ENCODE measurements at regions not wholly inside any gene's neighbourhood (a gene's known extent, or its start where the extent isn't known, plus 50 kb on each side); places are given as distances from the start of the nearest gene placed in this dataset.

DNA sequence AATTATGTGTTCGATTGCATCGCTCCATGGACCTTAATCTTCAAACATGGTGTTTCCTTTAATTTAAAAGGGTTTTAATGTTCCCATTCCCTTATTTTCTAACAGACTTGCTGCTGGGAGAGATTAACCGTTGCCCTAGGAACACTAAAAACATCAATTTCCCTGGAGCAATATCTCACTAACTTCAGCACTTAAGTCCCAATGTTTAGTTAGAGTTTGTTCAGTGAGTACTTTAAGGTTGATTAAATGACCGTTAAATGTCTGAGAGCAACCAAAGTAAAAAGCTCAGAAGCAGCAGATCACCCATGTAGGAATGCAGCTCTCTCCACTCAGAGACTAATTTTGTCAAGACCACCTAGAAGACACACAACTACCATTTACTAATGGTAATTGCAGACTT, 111.2 kb upstream of the PDE5A start:
- no peak for TF ChIP-seq TAF1 (conservative IDR thresholded peaks at IDR 0.05)
- TF ChIP-seq JUND (IDR thresholded peaks at IDR 0.05), result no peak
- TF ChIP-seq RAD21 (IDR thresholded peaks at IDR 0.05), result no peak
- 80% methylated on average over 4 of the region's 4 CpGs for WGBS

GRCh38 chr4:119738901-119739300, 110.3 kb upstream of the PDE5A start:
- H3K4me3 ChIP-seq (ENCODE audit: low read depth in 1 of 3, low read length in 3 of 3), result no peak overlapping the region
- 95% methylated on average over 2 of the region's 2 CpGs for WGBS
- H3K36me3 ChIP-seq (ENCODE audit: control insufficient read depth in 4 of 4, insufficient read depth in 3 of 4, low read depth in 1 of 4, low read length in 3 of 4), result no peaks in the 10 kb centered on the region
- H3K27me3 ChIP-seq (ENCODE audit: control insufficient read depth in 4 of 4, insufficient read depth in 4 of 4, low read length in 3 of 4), result no peaks in the 10 kb centered on the region
- no peak for DNase-seq (ENCODE audit: low spot score)
- no peak overlapping the region for H3K9ac ChIP-seq (ENCODE audit: low read depth in 1 of 2, low read length in 2 of 2)
- H3K4me1 ChIP-seq (ENCODE audit: control insufficient read depth in 4 of 4, insufficient read depth in 4 of 4, low read length in 3 of 4), result no peaks in the 10 kb centered on the region
- TF ChIP-seq GABPA (IDR thresholded peaks at IDR 0.05 in 1 of 2, conservative IDR thresholded peaks at IDR 0.05 in 1 of 2) (no peak), RXRA (IDR thresholded peaks at IDR 0.05) (no peak), HNF4A (conservative IDR thresholded peaks at IDR 0.05) (no peak), TAF1 (conservative IDR thresholded peaks at IDR 0.05) (no peak), CTCF (IDR thresholded peaks at IDR 0.05; ENCODE audit: low read depth, low read length, missing input control) (no peak), HNF4G (IDR thresholded peaks at IDR 0.05) (no peak), JUND (IDR thresholded peaks at IDR 0.05) (no peak), RAD21 (IDR thresholded peaks at IDR 0.05) (no peak), SP1 (IDR thresholded peaks at IDR 0.05) (no peak), YY1 (IDR thresholded peaks at IDR 0.05) (no peak), FOXA1 (IDR thresholded peaks at IDR 0.05) (no peak), EGR1 (IDR thresholded peaks at IDR 0.05; ENCODE audit: low read depth in 2 of 2) (no peak), FOXA2 (IDR thresholded peaks at IDR 0.05) (no peak), REST (IDR thresholded peaks at IDR 0.05) (no peak), ATF3 (IDR thresholded peaks at IDR 0.05) (no peak), NR2F2 (IDR thresholded peaks at IDR 0.05) (no peak)
- TF ChIP-seq, protein P1, sequence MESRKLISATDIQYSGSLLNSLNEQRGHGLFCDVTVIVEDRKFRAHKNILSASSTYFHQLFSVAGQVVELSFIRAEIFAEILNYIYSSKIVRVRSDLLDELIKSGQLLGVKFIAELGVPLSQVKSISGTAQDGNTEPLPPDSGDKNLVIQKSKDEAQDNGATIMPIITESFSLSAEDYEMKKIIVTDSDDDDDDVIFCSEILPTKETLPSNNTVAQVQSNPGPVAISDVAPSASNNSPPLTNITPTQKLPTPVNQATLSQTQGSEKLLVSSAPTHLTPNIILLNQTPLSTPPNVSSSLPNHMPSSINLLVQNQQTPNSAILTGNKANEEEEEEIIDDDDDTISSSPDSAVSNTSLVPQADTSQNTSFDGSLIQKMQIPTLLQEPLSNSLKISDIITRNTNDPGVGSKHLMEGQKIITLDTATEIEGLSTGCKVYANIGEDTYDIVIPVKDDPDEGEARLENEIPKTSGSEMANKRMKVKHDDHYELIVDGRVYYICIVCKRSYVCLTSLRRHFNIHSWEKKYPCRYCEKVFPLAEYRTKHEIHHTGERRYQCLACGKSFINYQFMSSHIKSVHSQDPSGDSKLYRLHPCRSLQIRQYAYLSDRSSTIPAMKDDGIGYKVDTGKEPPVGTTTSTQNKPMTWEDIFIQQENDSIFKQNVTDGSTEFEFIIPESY (IDR thresholded peaks at IDR 0.05), result no peak
- TF ChIP-seq, protein P2, sequence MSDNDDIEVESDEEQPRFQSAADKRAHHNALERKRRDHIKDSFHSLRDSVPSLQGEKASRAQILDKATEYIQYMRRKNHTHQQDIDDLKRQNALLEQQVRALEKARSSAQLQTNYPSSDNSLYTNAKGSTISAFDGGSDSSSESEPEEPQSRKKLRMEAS (IDR thresholded peaks at IDR 0.05), result no peak
- H3K27ac ChIP-seq (ENCODE audit: low read depth in 1 of 2, low read length in 2 of 2), result no peak overlapping the region
- no peaks in the 10 kb centered on the region for H3K9me3 ChIP-seq (ENCODE audit: control insufficient read depth in 4 of 4, low read length in 3 of 4)

More for the DNA sequence above, 111.2 kb upstream of the PDE5A start:
- Histone ChIP-seq H3K4me1 (ENCODE audit: control insufficient read depth in 4 of 4, insufficient read depth in 4 of 4, low read length in 3 of 4) (no peaks in the 10 kb centered on the region), H3K9me3 (ENCODE audit: control insufficient read depth in 4 of 4, low read length in 3 of 4) (no peaks in the 10 kb centered on the region), H3K4me3 (ENCODE audit: low read depth in 1 of 3, low read length in 3 of 3) (no peak overlapping the region), H3K27me3 (ENCODE audit: control insufficient read depth in 4 of 4, insufficient read depth in 4 of 4, low read length in 3 of 4) (no peaks in the 10 kb centered on the region), H3K36me3 (ENCODE audit: control insufficient read depth in 4 of 4, insufficient read depth in 3 of 4, low read depth in 1 of 4, low read length in 3 of 4) (no peaks in the 10 kb centered on the region), H3K9ac (ENCODE audit: low read depth in 1 of 2, low read length in 2 of 2) (no peak overlapping the region), H3K27ac (ENCODE audit: low read depth in 1 of 2, low read length in 2 of 2) (no peak overlapping the region)
- no peak for DNase-seq (ENCODE audit: low spot score)
